NB4 (cell line): ENCODE measurements at regions not wholly inside any gene's neighbourhood (a gene's known extent, or its start where the extent isn't known, plus 50 kb on each side); places are given as distances from the start of the nearest gene placed in this dataset.

ENCODE experiments used
- MYC ChIP-seq: IDR thresholded peaks from 2 replicates; pipeline ENCODE4 v1.6.1; 2011; ENCODE audit warnings: low read depth, low read length
- POLR2A ChIP-seq: IDR thresholded peaks from 2 replicates; pipeline ENCODE4 v1.6.1; 2011; ENCODE audit warnings: mild to moderate bottlenecking; ENCODE audit not compliant: insufficient read length; ENCODE audit errors: extremely low read depth
- TF ChIP-seq, protein P1 (sequence below): IDR thresholded peaks from 2 replicates; pipeline ENCODE4 v1.6.1; 2011; ENCODE audit warnings: low read depth, low read length
- TF ChIP-seq, protein P2 (sequence below): IDR thresholded peaks from one replicate; pipeline ENCODE4 v1.5.1; 2012; ENCODE audit warnings: low read depth, low read length

DNA sequence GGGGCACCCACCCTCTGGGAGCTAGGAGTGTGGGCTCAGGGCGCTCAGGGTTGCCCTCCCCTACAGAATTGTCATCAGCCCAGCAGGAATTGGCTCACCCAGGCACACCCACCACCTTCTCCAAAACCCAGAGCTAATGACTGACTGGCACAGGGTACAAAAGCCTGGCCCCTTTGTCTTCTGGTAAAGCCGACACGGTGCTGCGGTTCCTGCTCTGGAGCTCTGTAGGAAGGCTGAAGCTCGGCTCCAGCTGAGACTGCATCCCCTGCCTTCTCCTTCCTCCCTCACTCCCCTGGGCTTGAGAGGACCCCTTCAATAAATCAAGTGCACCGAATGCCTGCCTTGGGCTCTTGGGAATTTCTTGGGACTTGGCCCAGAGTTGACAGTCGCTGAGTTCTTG is 117.9 kb upstream of the EEPD1 start:
- TF ChIP-seq POLR2A (no peak), MYC (no peak)
- TF ChIP-seq, protein P1, sequence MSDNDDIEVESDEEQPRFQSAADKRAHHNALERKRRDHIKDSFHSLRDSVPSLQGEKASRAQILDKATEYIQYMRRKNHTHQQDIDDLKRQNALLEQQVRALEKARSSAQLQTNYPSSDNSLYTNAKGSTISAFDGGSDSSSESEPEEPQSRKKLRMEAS, result no peak
- TF ChIP-seq, protein P2, sequence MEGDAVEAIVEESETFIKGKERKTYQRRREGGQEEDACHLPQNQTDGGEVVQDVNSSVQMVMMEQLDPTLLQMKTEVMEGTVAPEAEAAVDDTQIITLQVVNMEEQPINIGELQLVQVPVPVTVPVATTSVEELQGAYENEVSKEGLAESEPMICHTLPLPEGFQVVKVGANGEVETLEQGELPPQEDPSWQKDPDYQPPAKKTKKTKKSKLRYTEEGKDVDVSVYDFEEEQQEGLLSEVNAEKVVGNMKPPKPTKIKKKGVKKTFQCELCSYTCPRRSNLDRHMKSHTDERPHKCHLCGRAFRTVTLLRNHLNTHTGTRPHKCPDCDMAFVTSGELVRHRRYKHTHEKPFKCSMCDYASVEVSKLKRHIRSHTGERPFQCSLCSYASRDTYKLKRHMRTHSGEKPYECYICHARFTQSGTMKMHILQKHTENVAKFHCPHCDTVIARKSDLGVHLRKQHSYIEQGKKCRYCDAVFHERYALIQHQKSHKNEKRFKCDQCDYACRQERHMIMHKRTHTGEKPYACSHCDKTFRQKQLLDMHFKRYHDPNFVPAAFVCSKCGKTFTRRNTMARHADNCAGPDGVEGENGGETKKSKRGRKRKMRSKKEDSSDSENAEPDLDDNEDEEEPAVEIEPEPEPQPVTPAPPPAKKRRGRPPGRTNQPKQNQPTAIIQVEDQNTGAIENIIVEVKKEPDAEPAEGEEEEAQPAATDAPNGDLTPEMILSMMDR, result no peak
